Endothelial cell of umbilical vein (primary cell): ENCODE measurements at regions not wholly inside any gene's neighbourhood (a gene's known extent, or its start where the extent isn't known, plus 50 kb on each side); places are given as distances from the start of the nearest gene placed in this dataset.

Experiments
- BruUV-seq: library from RNA; stranded (reverse); fragments of 400-500 nt; replicated peaks from 2 replicates; lab custom pipeline; 2021; lab: Mats Ljungman, UMichigan
- CTCF ChIA-PET: fragments of 300-600, 350-600 bp; sonication (Branson Sonifier 250); formaldehyde crosslinking; loops from one replicate; lab custom pipeline; 2021; ENCODE audit warnings: antibody characterized with exemption, inconsistent platforms; lab: Charles Lee
- POLR2A ChIA-PET: fragments of 300-600, 350-600 bp; sonication (Branson Sonifier 250); formaldehyde crosslinking; loops from one replicate; lab custom pipeline; 2021; ENCODE audit warnings: antibody characterized with exemption, inconsistent platforms; lab: Charles Lee
- DNase-seq: peaks from one replicate; pipeline ENCODE4 v3.0.0-alpha.2; 2011; ENCODE audit warnings: low read depth, low spot score
- FAIRE-seq: peaks from 2 replicates; lab custom pipeline; 2011; peaks lifted over from hg19 to GRCh38; lab: Jason Lieb, UNC
- H2AFZ ChIP-seq: 2 replicates; pipeline ENCODE4 v1.6.0; 2012; ENCODE audit warnings: low read depth, low read length, control low read depth, inconsistent platforms
- H3K27ac ChIP-seq: 2 replicates; pipeline ENCODE4 v1.5.1; 2011; ENCODE audit warnings: low read depth, mild to moderate bottlenecking, control low read depth, low read length, moderate library complexity; ENCODE audit not compliant: insufficient read depth
- H3K27me3 ChIP-seq, 2 experiments: 2 replicates each; pipeline versions ENCODE4 v1.6.0 to v1.6.1; 2011; ENCODE audit warnings: low read length in 2 of 2, mixed read lengths in 1 of 2; ENCODE audit not compliant: control insufficient read depth in 2 of 2, insufficient read depth in 2 of 2
- H3K36me3 ChIP-seq, 2 experiments: 2 replicates in 1 of 2; 3 replicates in 1 of 2; pipeline ENCODE4 v1.5.1; 2011; ENCODE audit warnings: low read length in 2 of 2, mild to moderate bottlenecking in 1 of 2, moderate library complexity in 1 of 2; ENCODE audit not compliant: control insufficient read depth in 2 of 2, insufficient read depth in 2 of 2; ENCODE audit errors: extremely low read depth in 1 of 2
- H3K4me1 ChIP-seq: 3 replicates; pipeline ENCODE4 v1.5.1; 2011; ENCODE audit warnings: mild to moderate bottlenecking, low read length; ENCODE audit not compliant: control insufficient read depth, insufficient read depth; ENCODE audit errors: extremely low read depth
- H3K4me2 ChIP-seq: 2 replicates; pipeline ENCODE4 v1.6.1; 2011; ENCODE audit warnings: low read length, control low read depth, mixed read lengths; ENCODE audit not compliant: insufficient read depth
- H3K4me3 ChIP-seq, 3 experiments: fragments of 200-600 bp in 1 of 3; sonication (generic), shearing (Covaris generic) in 1 of 3; replicated peaks in 1 of 3; 2 replicates each; pipeline ENCODE4 v1.5.1; 2011 to 2016; ENCODE audit warnings: control low read depth in 3 of 3, low read length in 3 of 3, mild to moderate bottlenecking in 2 of 3, inconsistent platforms in 1 of 3, low read depth in 1 of 3, moderate library complexity in 1 of 3; ENCODE audit not compliant: insufficient read depth in 1 of 3
- H3K79me2 ChIP-seq: 2 replicates; pipeline ENCODE4 v1.6.0; 2012; ENCODE audit warnings: low read length, inconsistent platforms; ENCODE audit not compliant: control insufficient read depth, insufficient read depth
- H3K9ac ChIP-seq: replicated peaks from 2 replicates; pipeline ENCODE3; 2011; ENCODE audit warnings: low read length, control low read depth; ENCODE audit not compliant: insufficient read depth; ENCODE audit errors: extremely low read depth
- H3K9me1 ChIP-seq: replicated peaks from 3 replicates; pipeline ENCODE4 v1.6.0; 2011; ENCODE audit warnings: mild to moderate bottlenecking, low read length; ENCODE audit not compliant: control insufficient read depth, insufficient read depth; ENCODE audit errors: extremely low read depth
- H3K9me3 ChIP-seq: replicated peaks from 2 replicates; pipeline ENCODE4 v1.5.1; 2012; ENCODE audit warnings: low read length, inconsistent platforms; ENCODE audit not compliant: control insufficient read depth, insufficient read depth
- H4K20me1 ChIP-seq: replicated peaks from 2 replicates; pipeline ENCODE3; 2011; ENCODE audit warnings: mild to moderate bottlenecking, low read length; ENCODE audit not compliant: control insufficient read depth, insufficient read depth; ENCODE audit errors: extremely low read depth
- CTCF ChIP-seq, 2 donors: IDR thresholded peaks; 1 replicate in 1 of 2; 2 replicates in 1 of 2; pipeline ENCODE4 v1.5.1; 2011; ENCODE audit warnings: low read length in 2 of 2, mild to moderate bottlenecking in 2 of 2, moderate library complexity in 2 of 2, control low read depth in 1 of 2, inconsistent platforms in 1 of 2, low read depth in 1 of 2; ENCODE audit not compliant: insufficient read depth in 1 of 2; ENCODE audit errors: extremely low read depth in 1 of 2
- EZH2 ChIP-seq: IDR thresholded peaks from 2 replicates; pipeline ENCODE4 v1.6.1; 2012; ENCODE audit warnings: borderline replicate concordance, low read depth, mild to moderate bottlenecking, moderate library complexity, low read length, inconsistent platforms; ENCODE audit not compliant: severe bottlenecking
- FOS ChIP-seq: IDR thresholded peaks from 2 replicates; pipeline ENCODE4 v1.6.1; 2011; ENCODE audit warnings: mild to moderate bottlenecking, low read length, moderate library complexity, borderline replicate concordance; ENCODE audit not compliant: insufficient read depth
- GATA2 ChIP-seq: IDR thresholded peaks from 2 replicates; pipeline ENCODE4 v1.7.0; 2011; ENCODE audit warnings: low read depth, mild to moderate bottlenecking, moderate library complexity, mixed read lengths, low read length; ENCODE audit not compliant: insufficient read length, insufficient read depth
- JUN ChIP-seq: IDR thresholded peaks from 2 replicates; pipeline ENCODE4 v1.6.1; 2011; ENCODE audit warnings: borderline replicate concordance, low read depth; ENCODE audit not compliant: insufficient read length, insufficient read depth
- MAX ChIP-seq: IDR thresholded peaks from 2 replicates; pipeline ENCODE4 v1.6.1; 2011; ENCODE audit not compliant: insufficient read depth, insufficient read length
- MYC ChIP-seq: IDR thresholded peaks from one replicate; pipeline ENCODE4 v1.6.1; 2011; ENCODE audit warnings: mild to moderate bottlenecking, low read depth, low read length
- POLR2A ChIP-seq: IDR thresholded peaks from 2 replicates; pipeline ENCODE4 v1.6.1; 2012; ENCODE audit warnings: low read depth, mild to moderate bottlenecking, control low read depth, low read length
- POLR2AphosphoS5 ChIP-seq: IDR thresholded peaks from 2 replicates; pipeline ENCODE4 v1.6.1; 2012; ENCODE audit warnings: low read depth, mild to moderate bottlenecking, control low read depth, low read length, moderate library complexity; ENCODE audit not compliant: insufficient read depth
- dilution Hi-C: fragments of 300-500 bp; cut with MboI; formaldehyde crosslinking; loops from one replicate; pipeline ENCODE4 v1.15.0; 2019; ENCODE audit warnings: low sequenced_read_pairs; ENCODE audit not compliant: extremely low pct_ligation_motif_present
- intact Hi-C: fragments of 100-400 bp; cut with micrococcal nuclease; formaldehyde crosslinking; loops from one replicate; pipeline ENCODE4 v1.10.0; 2022

- no peak overlapping the region for H3K4me3 ChIP-seq
- FAIRE-seq (no peak), DNase-seq (no peak)
- no TSS peak for BruUV-seq
- no peaks in the 10 kb centered on the region for H3K4me1 ChIP-seq
- H3K9me3 ChIP-seq: no peaks in the 10 kb centered on the region
- no peak overlapping the region for H3K27ac ChIP-seq
- no peak overlapping the region for H3K4me2 ChIP-seq
- POLR2A ChIA-PET: no interaction called here
- H4K20me1 ChIP-seq: no peaks in the 10 kb centered on the region
- H3K9me1 ChIP-seq: no peaks in the 10 kb centered on the region
- H2AFZ ChIP-seq: no peak overlapping the region
- H3K79me2 ChIP-seq: no peaks in the 10 kb centered on the region
- H3K36me3 ChIP-seq: no peaks in the 10 kb centered on the region
- CTCF ChIA-PET: no interaction called here
- dilution Hi-C loops: no loop called here
- TF ChIP-seq POLR2AphosphoS5 (no peak), JUN (no peak), MAX (no peak), EZH2 (no peak), MYC (no peak), CTCF (IDR thresholded peaks at IDR 0.05; ENCODE audit: extremely low read depth in 1 of 2, insufficient read depth in 1 of 2, low read depth in 1 of 2, low read length in 2 of 2) (no peak), FOS (no peak), GATA2 (no peak), POLR2A (no peak)
- H3K27me3 ChIP-seq: no peaks in the 10 kb centered on the region
- no peak overlapping the region for H3K9ac ChIP-seq
- intact Hi-C loops: no loop called here
Measured at GRCh38 chrX:129091097-129091496, 432.2 kb downstream of the SMARCA1 start.
